ENCODE measurements at regions not wholly inside any gene's neighbourhood (a gene's known extent, or its start where the extent isn't known, plus 50 kb on each side); places are given as distances from the start of the nearest gene placed in this dataset.
"Not testable (repeated sequence)": the region's sequence is repeated elsewhere in the genome, so short reads cannot be mapped to it uniquely, and the experiment has no call there.

- no peak for DNase-seq
Measured at GRCh38 chr16:85279402-85279801, 167.1 kb upstream of the CIBAR2 start.

GRCh38 chr16:85279825-85280545 lies 167.7 kb upstream of the CIBAR2 start:
- DNase-seq, result no peak

GRCh38 chr16:85281181-85281580 lies 168.9 kb upstream of the CIBAR2 start:
- DNase-seq, result peak; percentile 39

- no peak for DNase-seq
Measured at GRCh38 chr16:85282842-85283241, 170.6 kb upstream of the CIBAR2 start.

GRCh38 chr16:85283305-85284050 lies 171.2 kb upstream of the CIBAR2 start:
- no peak for DNase-seq

GRCh38 chr16:85284141-85284817 lies 172.0 kb upstream of the CIBAR2 start:
- no peak for DNase-seq

- no peak for DNase-seq
Measured at GRCh38 chr16:85285681-85286065, 173.4 kb upstream of the CIBAR2 start.

GRCh38 chr16:85286066-85286831 lies 174.0 kb upstream of the CIBAR2 start:
- DNase-seq, result no peak

GRCh38 chr16:85286951-85287814 lies 174.9 kb upstream of the CIBAR2 start:
- DNase-seq, result no peak

GRCh38 chr16:85287815-85288109 lies 175.5 kb upstream of the CIBAR2 start:
- DNase-seq, result not testable (repeated sequence)

GRCh38 chr16:85288341-85288868 lies 176.1 kb upstream of the CIBAR2 start:
- DNase-seq, result no peak

- no peak for DNase-seq
Measured at GRCh38 chr16:85288869-85289660, 176.8 kb upstream of the CIBAR2 start.

- DNase-seq, result no peak
Measured at GRCh38 chr16:85289760-85290625, 177.7 kb upstream of the CIBAR2 start.

- no peak for DNase-seq
Measured at GRCh38 chr16:85290626-85291301, 178.5 kb upstream of the CIBAR2 start.

- DNase-seq, result no peak
Measured at GRCh38 chr16:85291302-85292148, 179.3 kb upstream of the CIBAR2 start.

- DNase-seq, result no peak
Measured at GRCh38 chr16:85293458-85293857, 181.2 kb upstream of the CIBAR2 start.

- no peak for DNase-seq
Measured at GRCh38 chr16:85293904-85294642, 181.8 kb upstream of the CIBAR2 start.

Data from NCI-H510A treated with DMSO at 0.1 percent for 48 hours (cell line).